ENCODE measurements at regions not wholly inside any gene's neighbourhood (a gene's known extent, or its start where the extent isn't known, plus 50 kb on each side); places are given as distances from the start of the nearest gene placed in this dataset.
A peak's percentile ranks its signal among the peaks of the same experiment; 100 is the strongest.
"Not testable (repeated sequence)": the region's sequence is repeated elsewhere in the genome, so short reads cannot be mapped to it uniquely, and the experiment has no call there.

GRCh38 chr5:92041911-92042660, 659.0 kb upstream of the ARRDC3 start:
- no peak for DNase-seq (ENCODE audit: low spot score)

- DNase-seq (ENCODE audit: low spot score), result no peak
Measured at GRCh38 chr5:92041206-92041605, 658.1 kb upstream of the ARRDC3 start.

GRCh38 chr5:92029792-92030191, 646.7 kb upstream of the ARRDC3 start:
- not testable (repeated sequence) for DNase-seq (ENCODE audit: low spot score)

GRCh38 chr5:92023555-92023954, 640.4 kb upstream of the ARRDC3 start:
- DNase-seq (ENCODE audit: low spot score), result no peak

GRCh38 chr5:92023141-92023471, 640.0 kb upstream of the ARRDC3 start:
- DNase-seq (ENCODE audit: low spot score), result no peak

GRCh38 chr5:92022415-92023140, 639.5 kb upstream of the ARRDC3 start:
- no peak for DNase-seq (ENCODE audit: low spot score)

GRCh38 chr5:92019376-92019990, 636.4 kb upstream of the ARRDC3 start:
- no peak for DNase-seq (ENCODE audit: low spot score)

GRCh38 chr5:92017776-92018175, 634.7 kb upstream of the ARRDC3 start:
- peak; percentile 20 for DNase-seq (ENCODE audit: low spot score)

- not testable (repeated sequence) for DNase-seq (ENCODE audit: low spot score)
Measured at GRCh38 chr5:92011845-92012244, 628.7 kb upstream of the ARRDC3 start.

- DNase-seq (ENCODE audit: low spot score), result no peak
Measured at GRCh38 chr5:92003806-92004205, 620.7 kb upstream of the ARRDC3 start.

GRCh38 chr5:92002721-92003274, 619.7 kb upstream of the ARRDC3 start:
- DNase-seq (ENCODE audit: low spot score), result no peak

- no peak for DNase-seq (ENCODE audit: low spot score)
Measured at GRCh38 chr5:91998774-91999173, 615.7 kb upstream of the ARRDC3 start.

- DNase-seq (ENCODE audit: low spot score), result no peak
Measured at GRCh38 chr5:91983869-91984268, 600.8 kb upstream of the ARRDC3 start.

- no peak for DNase-seq (ENCODE audit: low spot score)
Measured at GRCh38 chr5:91978221-91978882, 595.2 kb upstream of the ARRDC3 start.

GRCh38 chr5:91977579-91977978, 594.5 kb upstream of the ARRDC3 start:
- no peak for DNase-seq (ENCODE audit: low spot score)

- DNase-seq (ENCODE audit: low spot score), result no peak
Measured at GRCh38 chr5:91976451-91976850, 593.3 kb upstream of the ARRDC3 start.

GRCh38 chr5:91963166-91963565, 580.0 kb upstream of the ARRDC3 start:
- no peak for DNase-seq (ENCODE audit: low spot score)

GRCh38 chr5:91957666-91958065, 574.5 kb upstream of the ARRDC3 start:
- DNase-seq (ENCODE audit: low spot score), result no peak

- no peak for DNase-seq (ENCODE audit: low spot score)
Measured at GRCh38 chr5:91956738-91957137, 573.6 kb upstream of the ARRDC3 start.

- no peak for DNase-seq (ENCODE audit: low spot score)
Measured at GRCh38 chr5:91955610-91956009, 572.5 kb upstream of the ARRDC3 start.

GRCh38 chr5:91954136-91954535, 571.0 kb upstream of the ARRDC3 start:
- no peak for DNase-seq (ENCODE audit: low spot score)

- DNase-seq (ENCODE audit: low spot score), result no peak
Measured at GRCh38 chr5:91950328-91950727, 567.2 kb upstream of the ARRDC3 start.
